ENCODE measurements at regions not wholly inside any gene's neighbourhood (a gene's known extent, or its start where the extent isn't known, plus 50 kb on each side); places are given as distances from the start of the nearest gene placed in this dataset.
"Not testable (repeated sequence)": the region's sequence is repeated elsewhere in the genome, so short reads cannot be mapped to it uniquely, and the experiment has no call there.

GRCh38 chr14:80275208-80275850 is 64.0 kb upstream of the DIO2 start (continued):
- TF ChIP-seq MXI1 (IDR thresholded peaks at IDR 0.05; ENCODE audit: low read depth, low read length) (no peak), TAF1 (IDR thresholded peaks at IDR 0.05; ENCODE audit: borderline replicate concordance, low read depth, low read length) (no peak), RAD21 (IDR thresholded peaks at IDR 0.05; ENCODE audit: low read length) (no peak), MAX (IDR thresholded peaks at IDR 0.05; ENCODE audit: low read depth) (no peak), RCOR1 (IDR thresholded peaks at IDR 0.05; ENCODE audit: low read length) (no peak), EP300 (IDR thresholded peaks at IDR 0.05; ENCODE audit: borderline replicate concordance in 1 of 2, low read depth in 1 of 2, low read length in 1 of 2) (peak; percentile 21 to 63; a peak in 2 of 4 replicates), JUND (IDR thresholded peaks at IDR 0.05) (peak; percentile 57), TEAD4 (IDR thresholded peaks at IDR 0.05; ENCODE audit: borderline replicate concordance, insufficient read depth) (no peak), CHD2 (IDR thresholded peaks at IDR 0.05; ENCODE audit: low read length, partially characterized antibody) (no peak)
- TF ChIP-seq, protein P1, sequence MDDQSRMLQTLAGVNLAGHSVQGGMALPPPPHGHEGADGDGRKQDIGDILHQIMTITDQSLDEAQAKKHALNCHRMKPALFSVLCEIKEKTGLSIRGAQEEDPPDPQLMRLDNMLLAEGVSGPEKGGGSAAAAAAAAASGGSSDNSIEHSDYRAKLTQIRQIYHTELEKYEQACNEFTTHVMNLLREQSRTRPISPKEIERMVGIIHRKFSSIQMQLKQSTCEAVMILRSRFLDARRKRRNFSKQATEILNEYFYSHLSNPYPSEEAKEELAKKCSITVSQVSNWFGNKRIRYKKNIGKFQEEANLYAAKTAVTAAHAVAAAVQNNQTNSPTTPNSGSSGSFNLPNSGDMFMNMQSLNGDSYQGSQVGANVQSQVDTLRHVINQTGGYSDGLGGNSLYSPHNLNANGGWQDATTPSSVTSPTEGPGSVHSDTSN (IDR thresholded peaks at IDR 0.05), result peak; percentile 84

DNA sequence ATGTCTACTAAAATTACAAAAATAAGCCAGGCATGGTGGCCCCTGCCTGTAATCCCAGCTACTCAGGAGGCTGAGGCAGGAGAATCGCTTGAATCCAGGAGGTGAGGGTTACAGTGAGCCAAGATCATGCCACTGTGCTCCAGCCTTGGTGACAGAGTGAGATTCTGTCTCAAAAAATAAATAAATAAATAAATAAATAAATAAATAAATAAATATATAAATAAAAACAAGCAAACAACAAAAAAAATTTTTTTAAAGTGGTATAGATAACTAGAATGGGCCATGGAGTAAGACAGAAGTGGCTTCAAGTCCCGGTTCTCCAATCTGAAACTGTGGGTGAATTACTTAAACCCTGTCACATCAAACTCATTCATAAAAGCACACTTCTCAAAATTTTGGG is 63.0 kb upstream of the DIO2 start:
- H3K4me3 ChIP-seq (ENCODE audit: low read depth in 2 of 2, low read length in 1 of 2); H3K27me3 ChIP-seq (ENCODE audit: insufficient read depth); H3K36me3 ChIP-seq (replicated peaks in 1 of 2; ENCODE audit: control insufficient read depth in 1 of 2, insufficient read depth in 2 of 2, low read length in 1 of 2); H3K9me3 ChIP-seq; H3K4me1 ChIP-seq (ENCODE audit: control insufficient read depth in 1 of 2, insufficient read depth in 2 of 2, low read depth in 1 of 2, low read length in 1 of 2); POLR2A ChIA-PET; H3K9ac ChIP-seq; H2AFZ ChIP-seq (ENCODE audit: low read depth); H4K20me1 ChIP-seq (ENCODE audit: insufficient read depth); H3K9me2 ChIP-seq; H3K79me2 ChIP-seq (ENCODE audit: insufficient read depth); DNase-seq; CTCF ChIA-PET: not testable (repeated sequence)
- peak overlapping the region in 1 of 2 experiments; percentile 91; a peak in 2 of 4 replicates for H3K27ac ChIP-seq (ENCODE audit: low read depth in 2 of 2, low read length in 1 of 2)
- peaks cover 28% of the 10 kb centered on the region for H3F3A ChIP-seq (replicated peaks; ENCODE audit: insufficient read depth)
- H3K4me2 ChIP-seq, result peak overlapping the region; percentile 46; the same call in 1 of the 2 replicates
- WGBS (ENCODE audit: low lambda C conversion rate), result 53% methylated on average over 2 of the region's 2 CpGs

DNA sequence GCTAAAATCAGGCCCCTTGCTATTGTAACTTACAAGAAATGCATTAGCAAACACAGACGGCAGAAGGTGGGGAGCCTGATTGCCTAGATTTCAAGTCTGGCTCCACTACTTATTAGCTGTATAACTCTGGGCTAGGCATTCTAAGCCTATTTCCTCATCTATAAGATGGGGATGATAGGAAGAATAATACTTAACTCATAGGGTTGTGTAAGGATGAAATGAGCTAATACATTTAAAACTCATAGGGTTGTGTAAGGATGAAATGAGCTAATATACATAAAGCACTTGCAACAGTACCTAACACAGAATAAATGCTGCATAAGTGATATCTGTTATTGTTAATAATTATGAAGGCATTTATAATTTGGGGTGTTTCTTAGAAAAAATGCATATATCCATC is 60.1 kb upstream of the DIO2 start:
- Histone ChIP-seq H3K9me2 (no peaks in the 10 kb centered on the region), H3K9ac (no peak overlapping the region), H2AFZ (ENCODE audit: low read depth) (no peak overlapping the region), H3K36me3 (replicated peaks in 1 of 2; ENCODE audit: control insufficient read depth in 1 of 2, insufficient read depth in 2 of 2, low read length in 1 of 2) (no peaks in the 10 kb centered on the region), H3K27ac (ENCODE audit: low read depth in 2 of 2, low read length in 1 of 2) (no peak overlapping the region), H3K4me2 (no peak overlapping the region), H3K27me3 (ENCODE audit: insufficient read depth) (no peaks in the 10 kb centered on the region), H3F3A (replicated peaks; ENCODE audit: insufficient read depth) (peaks cover 30% of the 10 kb centered on the region), H3K4me3 (ENCODE audit: low read depth in 2 of 2, low read length in 1 of 2) (no peak overlapping the region), H3K79me2 (ENCODE audit: insufficient read depth) (no peaks in the 10 kb centered on the region), H3K9me3 (no peaks in the 10 kb centered on the region), H3K4me1 (ENCODE audit: control insufficient read depth in 1 of 2, insufficient read depth in 2 of 2, low read depth in 1 of 2, low read length in 1 of 2) (peaks cover 0 to 8% of the 10 kb centered on the region in 2 experiments; a peak in 2 of 4 replicates), H4K20me1 (ENCODE audit: insufficient read depth) (no peaks in the 10 kb centered on the region)
- DNase-seq, result no peak
- no peak for TF ChIP-seq CHD2 (IDR thresholded peaks at IDR 0.05; ENCODE audit: low read length, partially characterized antibody)
- WGBS (ENCODE audit: low lambda C conversion rate), result 100% methylated on average over 1 of the region's 1 CpG
- CTCF ChIA-PET, result no interaction called here
- POLR2A ChIA-PET, result no interaction called here
